Neural cell (in vitro differentiated cells): ENCODE measurements at regions not wholly inside any gene's neighbourhood (a gene's known extent, or its start where the extent isn't known, plus 50 kb on each side); places are given as distances from the start of the nearest gene placed in this dataset.

Experiments
- H2AFZ ChIP-seq: fragments of 200-600, 300-800 bp; sonication (generic), shearing (Covaris generic); 2 replicates; pipeline ENCODE4 v1.6.0; 2014; ENCODE audit warnings: low read depth, mild to moderate bottlenecking, antibody characterized with exemption, low read length, moderate library complexity
- H3F3A ChIP-seq: fragments of 200-600 bp; shearing (Covaris generic); 2 replicates; pipeline ENCODE4 v1.6.1; 2016; ENCODE audit warnings: mild to moderate bottlenecking, moderate library complexity, mixed read lengths, antibody characterized with exemption, low read length; ENCODE audit not compliant: insufficient read depth, poor library complexity, severe bottlenecking
- H3K27ac ChIP-seq: fragments of 200-600, 300-800 bp; sonication (generic), shearing (Covaris generic); 2 replicates; pipeline ENCODE4 v1.5.1; 2014; ENCODE audit warnings: mild to moderate bottlenecking, low read length, moderate library complexity
- H3K27me3 ChIP-seq: fragments of 300-800, 200-600 bp; sonication (generic), shearing (Covaris generic); 2 replicates; pipeline ENCODE4 v1.6.0; 2014; ENCODE audit warnings: mild to moderate bottlenecking, low read depth, low read length, moderate library complexity; ENCODE audit not compliant: insufficient read depth
- H3K36me3 ChIP-seq: fragments of 300-800, 200-600 bp; sonication (generic), shearing (Covaris generic); 2 replicates; pipeline ENCODE4 v1.5.1; 2014; ENCODE audit warnings: mild to moderate bottlenecking, antibody characterized with exemption, low read length, moderate library complexity; ENCODE audit not compliant: insufficient read depth
- H3K4me2 ChIP-seq: fragments of 300-800, 200-600 bp; sonication (generic), shearing (Covaris generic); 2 replicates; pipeline ENCODE4 v1.6.0; 2014; ENCODE audit warnings: mild to moderate bottlenecking, low read length
- H3K4me3 ChIP-seq: fragments of 300-800, 200-600 bp; sonication (generic), shearing (Covaris generic); 2 replicates; pipeline ENCODE4 v1.5.1; 2014; ENCODE audit warnings: mild to moderate bottlenecking, low read length, moderate library complexity
- H3K79me2 ChIP-seq: fragments of 200-600 bp; shearing (Covaris generic); replicated peaks from 2 replicates; pipeline ENCODE4 v1.6.0; 2014; ENCODE audit warnings: mild to moderate bottlenecking, low read length, moderate library complexity; ENCODE audit not compliant: insufficient read depth
- H3K9ac ChIP-seq: fragments of 300-800, 200-600 bp; sonication (generic), shearing (Covaris generic); 2 replicates; pipeline ENCODE4 v1.6.1; 2016; ENCODE audit warnings: mild to moderate bottlenecking, low read length, mixed read lengths
- H3K9me2 ChIP-seq: fragments of 200-600 bp; shearing (Covaris generic); 2 replicates; pipeline ENCODE4 v1.6.1; 2016; ENCODE audit warnings: mild to moderate bottlenecking, low read length, mixed read lengths; ENCODE audit not compliant: insufficient read depth
- H3K9me3 ChIP-seq: fragments of 200-600, 300-800 bp; sonication (generic), shearing (Covaris generic); 2 replicates; pipeline ENCODE4 v1.6.1; 2016; ENCODE audit warnings: mild to moderate bottlenecking, mixed run types, low read length, moderate library complexity, mixed read lengths
- H4K20me1 ChIP-seq: fragments of 200-600 bp; shearing (Covaris generic); 2 replicates; pipeline ENCODE4 v1.6.1; 2016; ENCODE audit warnings: mild to moderate bottlenecking, mixed run types; ENCODE audit not compliant: insufficient read depth
- CTCF ChIP-seq: fragments of 450-650 bp; IDR thresholded peaks from 2 replicates; pipeline ENCODE4 v1.5.1; 2014; ENCODE audit warnings: antibody characterized with exemption, mild to moderate bottlenecking, moderate library complexity; ENCODE audit not compliant: poor library complexity, severe bottlenecking
- EP300 ChIP-seq: fragments of 450-650 bp; conservative IDR thresholded peaks from 2 replicates; pipeline ENCODE4 v1.6.1; 2014; ENCODE audit warnings: antibody characterized with exemption, mild to moderate bottlenecking, moderate library complexity; ENCODE audit not compliant: poor library complexity, severe bottlenecking
- EZH2 ChIP-seq: fragments of 200-600, 300-800 bp; shearing (Covaris generic), sonication (generic); IDR thresholded peaks from 2 replicates; pipeline ENCODE4 v1.6.1; 2014; ENCODE audit warnings: antibody characterized with exemption, low read length, borderline replicate concordance, mild to moderate bottlenecking; ENCODE audit not compliant: insufficient read depth, poor library complexity, severe bottlenecking
- MXI1 ChIP-seq: fragments of 450-650 bp; conservative IDR thresholded peaks from 2 replicates; pipeline ENCODE4 v1.6.1; 2014; ENCODE audit warnings: antibody characterized with exemption, mild to moderate bottlenecking; ENCODE audit not compliant: poor library complexity, severe bottlenecking
- POLR2AphosphoS5 ChIP-seq: IDR thresholded peaks from 2 replicates; pipeline ENCODE4 v1.6.1; 2012
- RAD21 ChIP-seq: fragments of 450-650 bp; conservative IDR thresholded peaks from 2 replicates; pipeline ENCODE4 v1.6.1; 2014; ENCODE audit warnings: antibody characterized with exemption, mild to moderate bottlenecking, moderate library complexity
- REST ChIP-seq: IDR thresholded peaks from 2 replicates; pipeline ENCODE4 v1.6.1; 2012; ENCODE audit warnings: borderline replicate concordance
- SMC3 ChIP-seq: fragments of 450-650 bp; conservative IDR thresholded peaks from 2 replicates; pipeline ENCODE4 v1.6.1; 2014; ENCODE audit warnings: antibody characterized with exemption, mild to moderate bottlenecking, moderate library complexity; ENCODE audit not compliant: poor library complexity
- TAF1 ChIP-seq: IDR thresholded peaks from 2 replicates; pipeline ENCODE4 v1.6.1; 2012; ENCODE audit warnings: low read depth

GRCh38 chr6:132063738-132064137, 112.6 kb upstream of the CCN2 start:
- Histone ChIP-seq H3K9me3 (no peaks in the 10 kb centered on the region), H3K27me3 (no peaks in the 10 kb centered on the region), H4K20me1 (no peaks in the 10 kb centered on the region), H3K9ac (no peak overlapping the region), H3K4me3 (no peak overlapping the region), H3F3A (no peaks in the 10 kb centered on the region), H3K79me2 (no peaks in the 10 kb centered on the region), H3K36me3 (no peaks in the 10 kb centered on the region), H3K9me2 (no peaks in the 10 kb centered on the region), H3K4me2 (no peak overlapping the region), H2AFZ (no peak overlapping the region), H3K27ac (no peak overlapping the region)
- TF ChIP-seq REST: no peak
- TF ChIP-seq EZH2: no peak
- no peak for TF ChIP-seq EP300
- TF ChIP-seq MXI1: no peak
- no peak for TF ChIP-seq POLR2AphosphoS5
- no peak for TF ChIP-seq CTCF
- TF ChIP-seq SMC3: no peak
- TF ChIP-seq TAF1: no peak
- TF ChIP-seq RAD21: no peak

- H3K27me3 ChIP-seq: no peaks in the 10 kb centered on the region
- H4K20me1 ChIP-seq: no peaks in the 10 kb centered on the region
- H2AFZ ChIP-seq: no peak overlapping the region
- H3K9me2 ChIP-seq: no peaks in the 10 kb centered on the region
- H3K9me3 ChIP-seq: no peaks in the 10 kb centered on the region
- no peaks in the 10 kb centered on the region for H3K36me3 ChIP-seq
- H3K4me3 ChIP-seq: no peak overlapping the region
- H3K79me2 ChIP-seq: no peaks in the 10 kb centered on the region
- TF ChIP-seq TAF1 (no peak), MXI1 (no peak), CTCF (no peak), EZH2 (no peak), RAD21 (no peak), REST (no peak), EP300 (no peak), POLR2AphosphoS5 (no peak), SMC3 (no peak)
- H3K4me2 ChIP-seq: no peak overlapping the region
- no peak overlapping the region for H3K27ac ChIP-seq
- H3F3A ChIP-seq: no peaks in the 10 kb centered on the region
- no peak overlapping the region for H3K9ac ChIP-seq
Observed at GRCh38 chr6:132063204-132063603, 112.0 kb upstream of the CCN2 start.
